ENCODE measurements at regions not wholly inside any gene's neighbourhood (a gene's known extent, or its start where the extent isn't known, plus 50 kb on each side); places are given as distances from the start of the nearest gene placed in this dataset.

DNA sequence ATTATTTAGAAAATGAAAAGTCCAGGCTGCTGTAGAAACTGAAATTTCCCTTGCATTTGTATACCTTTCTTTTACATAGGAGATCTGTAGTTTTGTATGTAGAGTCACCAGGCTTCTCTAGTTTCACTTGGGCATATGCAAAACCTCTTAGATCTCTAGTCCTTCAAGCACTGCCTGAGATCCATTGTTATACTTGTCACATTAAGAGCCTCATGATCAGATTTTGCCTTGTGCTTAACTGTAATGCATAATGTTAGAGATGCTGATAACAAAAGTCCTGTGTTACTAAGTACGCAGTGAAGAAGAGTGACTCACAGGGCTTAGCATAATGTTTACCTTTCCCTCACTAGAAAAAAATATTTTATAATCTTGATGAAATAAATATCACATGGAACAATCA is 250.2 kb downstream of the CYLC2 start:
- TF ChIP-seq, protein P1, sequence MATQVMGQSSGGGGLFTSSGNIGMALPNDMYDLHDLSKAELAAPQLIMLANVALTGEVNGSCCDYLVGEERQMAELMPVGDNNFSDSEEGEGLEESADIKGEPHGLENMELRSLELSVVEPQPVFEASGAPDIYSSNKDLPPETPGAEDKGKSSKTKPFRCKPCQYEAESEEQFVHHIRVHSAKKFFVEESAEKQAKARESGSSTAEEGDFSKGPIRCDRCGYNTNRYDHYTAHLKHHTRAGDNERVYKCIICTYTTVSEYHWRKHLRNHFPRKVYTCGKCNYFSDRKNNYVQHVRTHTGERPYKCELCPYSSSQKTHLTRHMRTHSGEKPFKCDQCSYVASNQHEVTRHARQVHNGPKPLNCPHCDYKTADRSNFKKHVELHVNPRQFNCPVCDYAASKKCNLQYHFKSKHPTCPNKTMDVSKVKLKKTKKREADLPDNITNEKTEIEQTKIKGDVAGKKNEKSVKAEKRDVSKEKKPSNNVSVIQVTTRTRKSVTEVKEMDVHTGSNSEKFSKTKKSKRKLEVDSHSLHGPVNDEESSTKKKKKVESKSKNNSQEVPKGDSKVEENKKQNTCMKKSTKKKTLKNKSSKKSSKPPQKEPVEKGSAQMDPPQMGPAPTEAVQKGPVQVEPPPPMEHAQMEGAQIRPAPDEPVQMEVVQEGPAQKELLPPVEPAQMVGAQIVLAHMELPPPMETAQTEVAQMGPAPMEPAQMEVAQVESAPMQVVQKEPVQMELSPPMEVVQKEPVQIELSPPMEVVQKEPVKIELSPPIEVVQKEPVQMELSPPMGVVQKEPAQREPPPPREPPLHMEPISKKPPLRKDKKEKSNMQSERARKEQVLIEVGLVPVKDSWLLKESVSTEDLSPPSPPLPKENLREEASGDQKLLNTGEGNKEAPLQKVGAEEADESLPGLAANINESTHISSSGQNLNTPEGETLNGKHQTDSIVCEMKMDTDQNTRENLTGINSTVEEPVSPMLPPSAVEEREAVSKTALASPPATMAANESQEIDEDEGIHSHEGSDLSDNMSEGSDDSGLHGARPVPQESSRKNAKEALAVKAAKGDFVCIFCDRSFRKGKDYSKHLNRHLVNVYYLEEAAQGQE (IDR thresholded peaks at IDR 0.05; ENCODE audit: low read depth) = no peak
- TF ChIP-seq TEAD4 (IDR thresholded peaks at IDR 0.05) = no peak
- TF ChIP-seq CREB1 (IDR thresholded peaks at IDR 0.05; ENCODE audit: low read depth) = no peak

DNA sequence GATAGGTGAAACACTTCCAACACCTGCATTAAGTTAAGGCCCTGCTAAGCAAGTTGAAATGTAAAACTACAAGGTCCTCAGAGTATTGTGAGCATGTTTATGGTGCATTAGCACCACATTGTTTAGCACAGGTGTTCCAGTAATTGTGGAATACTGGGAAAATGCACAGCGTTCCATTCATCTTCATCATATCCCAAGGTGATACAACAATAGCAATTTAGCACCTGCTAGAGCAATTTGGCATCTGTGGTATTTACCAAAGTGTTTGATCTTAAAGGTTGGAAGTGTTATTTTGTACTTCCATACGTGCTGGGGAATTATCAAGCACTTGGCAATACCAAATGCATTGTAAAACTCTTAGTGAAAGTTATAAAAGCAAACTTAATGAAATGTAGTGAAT is 266.8 kb downstream of the CYLC2 start:
- TF ChIP-seq TAF1 (IDR thresholded peaks at IDR 0.05; ENCODE audit: low read depth) (no peak), ZBTB7A (IDR thresholded peaks at IDR 0.05; ENCODE audit: low read depth) (no peak), EGR1 (IDR thresholded peaks at IDR 0.05) (no peak), CREB1 (IDR thresholded peaks at IDR 0.05; ENCODE audit: low read depth) (no peak), EP300 (IDR thresholded peaks at IDR 0.05; ENCODE audit: borderline replicate concordance) (no peak), YY1 (IDR thresholded peaks at IDR 0.05; ENCODE audit: low read depth) (no peak), FOXM1 (IDR thresholded peaks at IDR 0.05; ENCODE audit: borderline replicate concordance, low read depth) (no peak), TCF12 (IDR thresholded peaks at IDR 0.05; ENCODE audit: low read depth) (no peak), RAD21 (IDR thresholded peaks at IDR 0.05; ENCODE audit: low read depth) (no peak), TEAD4 (IDR thresholded peaks at IDR 0.05) (no peak), NFIC (IDR thresholded peaks at IDR 0.05) (no peak), CEBPB (IDR thresholded peaks at IDR 0.05) (no peak)
- TF ChIP-seq, protein P2, sequence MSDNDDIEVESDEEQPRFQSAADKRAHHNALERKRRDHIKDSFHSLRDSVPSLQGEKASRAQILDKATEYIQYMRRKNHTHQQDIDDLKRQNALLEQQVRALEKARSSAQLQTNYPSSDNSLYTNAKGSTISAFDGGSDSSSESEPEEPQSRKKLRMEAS (IDR thresholded peaks at IDR 0.05) = no peak
- TF ChIP-seq, protein P1 (IDR thresholded peaks at IDR 0.05; ENCODE audit: low read depth) = no peak
- TF ChIP-seq, protein P3, sequence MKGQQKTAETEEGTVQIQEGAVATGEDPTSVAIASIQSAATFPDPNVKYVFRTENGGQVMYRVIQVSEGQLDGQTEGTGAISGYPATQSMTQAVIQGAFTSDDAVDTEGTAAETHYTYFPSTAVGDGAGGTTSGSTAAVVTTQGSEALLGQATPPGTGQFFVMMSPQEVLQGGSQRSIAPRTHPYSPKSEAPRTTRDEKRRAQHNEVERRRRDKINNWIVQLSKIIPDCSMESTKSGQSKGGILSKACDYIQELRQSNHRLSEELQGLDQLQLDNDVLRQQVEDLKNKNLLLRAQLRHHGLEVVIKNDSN (IDR thresholded peaks at IDR 0.05) = no peak

DNA sequence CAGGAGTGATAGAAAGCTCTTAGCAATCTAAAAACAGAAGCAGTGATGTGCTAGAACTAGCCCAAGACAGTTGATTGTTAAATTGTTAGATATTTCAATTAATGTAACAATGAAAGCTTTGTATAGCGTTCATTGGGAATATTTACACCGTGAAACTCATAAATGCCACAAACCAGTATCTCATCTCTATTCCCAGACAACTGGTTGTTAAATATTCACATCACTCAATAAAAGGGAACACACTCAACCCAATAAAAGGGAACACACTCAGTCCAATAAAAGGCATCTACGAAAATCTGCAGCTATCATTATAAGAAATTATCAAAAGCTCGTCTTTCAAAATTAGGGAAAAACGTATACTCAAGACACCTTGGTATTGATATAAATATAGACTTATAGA is 270.9 kb downstream of the CYLC2 start:
- TF ChIP-seq CREB1 (IDR thresholded peaks at IDR 0.05; ENCODE audit: low read depth) (no peak), TAF1 (IDR thresholded peaks at IDR 0.05; ENCODE audit: low read depth) (no peak), FOXM1 (IDR thresholded peaks at IDR 0.05; ENCODE audit: borderline replicate concordance, low read depth) (no peak), NFIC (IDR thresholded peaks at IDR 0.05) (no peak), EP300 (IDR thresholded peaks at IDR 0.05; ENCODE audit: borderline replicate concordance) (no peak), RAD21 (IDR thresholded peaks at IDR 0.05; ENCODE audit: low read depth) (no peak), TEAD4 (IDR thresholded peaks at IDR 0.05) (no peak), TCF12 (IDR thresholded peaks at IDR 0.05; ENCODE audit: low read depth) (no peak), YY1 (IDR thresholded peaks at IDR 0.05; ENCODE audit: low read depth) (no peak), EGR1 (IDR thresholded peaks at IDR 0.05) (no peak), ZBTB7A (IDR thresholded peaks at IDR 0.05; ENCODE audit: low read depth) (no peak), CEBPB (IDR thresholded peaks at IDR 0.05) (no peak)
- TF ChIP-seq, protein P2 (IDR thresholded peaks at IDR 0.05) = no peak
- TF ChIP-seq, protein P3 (IDR thresholded peaks at IDR 0.05) = no peak
- TF ChIP-seq, protein P1 (IDR thresholded peaks at IDR 0.05; ENCODE audit: low read depth) = no peak

DNA sequence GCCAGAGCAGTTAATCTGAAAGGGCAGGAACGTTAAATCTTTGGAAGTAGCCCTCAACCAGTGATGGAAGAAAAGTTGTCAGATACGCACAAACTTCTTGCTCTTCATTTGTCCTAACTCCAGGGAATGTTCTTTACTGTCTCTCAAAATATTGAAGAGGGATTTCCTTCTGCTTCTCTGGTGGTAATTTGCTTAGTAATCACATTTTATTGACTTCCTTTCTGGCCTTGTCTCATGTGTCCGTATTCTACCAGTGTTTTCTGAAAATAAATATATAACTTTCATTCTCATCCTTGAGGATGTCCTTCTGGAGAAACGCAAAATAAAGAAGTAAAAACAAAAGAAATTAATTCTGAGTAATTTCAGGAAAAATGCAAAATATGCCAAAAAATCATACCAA is 282.1 kb downstream of the CYLC2 start:
- TF ChIP-seq YY1 (IDR thresholded peaks at IDR 0.05; ENCODE audit: low read depth) (no peak), TEAD4 (IDR thresholded peaks at IDR 0.05) (no peak), TCF12 (IDR thresholded peaks at IDR 0.05; ENCODE audit: low read depth) (no peak), NFIC (IDR thresholded peaks at IDR 0.05) (no peak), FOXM1 (IDR thresholded peaks at IDR 0.05; ENCODE audit: borderline replicate concordance, low read depth) (no peak), RAD21 (IDR thresholded peaks at IDR 0.05; ENCODE audit: low read depth) (no peak), TAF1 (IDR thresholded peaks at IDR 0.05; ENCODE audit: low read depth) (no peak), EGR1 (IDR thresholded peaks at IDR 0.05) (no peak), ZBTB7A (IDR thresholded peaks at IDR 0.05; ENCODE audit: low read depth) (no peak), EP300 (IDR thresholded peaks at IDR 0.05; ENCODE audit: borderline replicate concordance) (no peak), CREB1 (IDR thresholded peaks at IDR 0.05; ENCODE audit: low read depth) (no peak), CEBPB (IDR thresholded peaks at IDR 0.05) (no peak)
- TF ChIP-seq, protein P3 (IDR thresholded peaks at IDR 0.05) = no peak
- TF ChIP-seq, protein P2 (IDR thresholded peaks at IDR 0.05) = no peak
- TF ChIP-seq, protein P1 (IDR thresholded peaks at IDR 0.05; ENCODE audit: low read depth) = no peak
